ENCODE measurements at regions not wholly inside any gene's neighbourhood (a gene's known extent, or its start where the extent isn't known, plus 50 kb on each side); places are given as distances from the start of the nearest gene placed in this dataset.

GRCh38 chr6:118382126-118382525, 166.0 kb upstream of the PLN start:
- TF ChIP-seq FOXK2 (IDR thresholded peaks at IDR 0.05) = no peak
- TF ChIP-seq SP1 (IDR thresholded peaks at IDR 0.05) = no peak
- no peak for TF ChIP-seq LEF1 (IDR thresholded peaks at IDR 0.05; ENCODE audit: borderline replicate concordance)
- TF ChIP-seq NFRKB (IDR thresholded peaks at IDR 0.05) = no peak
- no peak for TF ChIP-seq SUZ12 (IDR thresholded peaks at IDR 0.05)
- no peak for TF ChIP-seq BHLHE40 (IDR thresholded peaks at IDR 0.05; ENCODE audit: borderline replicate concordance)
- no peak for TF ChIP-seq TARDBP (IDR thresholded peaks at IDR 0.05)
- TF ChIP-seq, protein P1, sequence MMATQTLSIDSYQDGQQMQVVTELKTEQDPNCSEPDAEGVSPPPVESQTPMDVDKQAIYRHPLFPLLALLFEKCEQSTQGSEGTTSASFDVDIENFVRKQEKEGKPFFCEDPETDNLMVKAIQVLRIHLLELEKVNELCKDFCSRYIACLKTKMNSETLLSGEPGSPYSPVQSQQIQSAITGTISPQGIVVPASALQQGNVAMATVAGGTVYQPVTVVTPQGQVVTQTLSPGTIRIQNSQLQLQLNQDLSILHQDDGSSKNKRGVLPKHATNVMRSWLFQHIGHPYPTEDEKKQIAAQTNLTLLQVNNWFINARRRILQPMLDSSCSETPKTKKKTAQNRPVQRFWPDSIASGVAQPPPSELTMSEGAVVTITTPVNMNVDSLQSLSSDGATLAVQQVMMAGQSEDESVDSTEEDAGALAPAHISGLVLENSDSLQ (IDR thresholded peaks at IDR 0.05) = no peak
- TF ChIP-seq ZNF384 (IDR thresholded peaks at IDR 0.05) = no peak
- no peak for TF ChIP-seq FOXA1 (IDR thresholded peaks at IDR 0.05)
